SK-N-SH (cell line): ENCODE measurements at regions not wholly inside any gene's neighbourhood (a gene's known extent, or its start where the extent isn't known, plus 50 kb on each side); places are given as distances from the start of the nearest gene placed in this dataset.
A peak's percentile ranks its signal among the peaks of the same experiment; 100 is the strongest.

ENCODE experiments used
- CTCF ChIA-PET: fragments of 300-600, 350-600 bp; formaldehyde crosslinking; extraction: SDS; loops from one replicate; lab custom pipeline; 2021; lab: Yijun Ruan, JAX
- POLR2A ChIA-PET: fragments of 350-600 bp; sonication (Branson Sonifier 250); formaldehyde crosslinking; extraction: SDS; loops from one replicate; lab custom pipeline; 2020; ENCODE audit warnings: antibody characterized with exemption, inconsistent platforms; lab: Yijun Ruan, JAX
- DNase-seq: peaks from one replicate; pipeline ENCODE4 v3.0.0; 2012
- H2AFZ ChIP-seq: fragments of 200-600 bp; sonication (generic); 2 replicates; pipeline ENCODE4 v1.8.1; 2016; ENCODE audit warnings: antibody characterized with exemption, mild to moderate bottlenecking, low read depth
- H3F3A ChIP-seq: fragments of 200-600 bp; sonication (generic); replicated peaks from 2 replicates; pipeline ENCODE3; 2016; ENCODE audit warnings: antibody characterized with exemption, mild to moderate bottlenecking; ENCODE audit not compliant: insufficient read depth
- H3K27ac ChIP-seq, 2 experiments: fragments of 200-500 bp in 1 of 2; fragments of 200-600 bp in 1 of 2; sonication (Bioruptor generic) in 1 of 2; sonication (generic), shearing (Covaris generic) in 1 of 2; 2 replicates each; pipeline versions ENCODE4 v1.5.1 to v1.6.1; 2014 to 2016; ENCODE audit warnings: low read depth in 2 of 2, inconsistent platforms in 1 of 2, low read length in 1 of 2, mild to moderate bottlenecking in 1 of 2, mixed read lengths in 1 of 2
- H3K27me3 ChIP-seq: fragments of 200-600 bp; sonication (generic), shearing (Covaris generic); 2 replicates; pipeline ENCODE4 v1.6.1; 2016; ENCODE audit warnings: mixed run types; ENCODE audit not compliant: insufficient read depth
- H3K36me3 ChIP-seq, 2 experiments: fragments of 200-500 bp in 1 of 2; fragments of 200-600 bp in 1 of 2; sonication (Bioruptor generic) in 1 of 2; sonication (generic) in 1 of 2; replicated peaks in 1 of 2; 2 replicates each; pipeline versions ENCODE3 to v1.5.1; 2014 to 2016; ENCODE audit warnings: low read length in 1 of 2, mild to moderate bottlenecking in 1 of 2; ENCODE audit not compliant: insufficient read depth in 2 of 2, control insufficient read depth in 1 of 2
- H3K4me1 ChIP-seq, 2 experiments: fragments of 200-500 bp in 1 of 2; fragments of 200-600 bp in 1 of 2; sonication (Bioruptor generic) in 1 of 2; sonication (generic), shearing (Covaris generic) in 1 of 2; 2 replicates each; pipeline versions ENCODE4 v1.5.1 to v1.6.1; 2014 to 2016; ENCODE audit warnings: low read depth in 1 of 2, low read length in 1 of 2, mixed run types in 1 of 2; ENCODE audit not compliant: insufficient read depth in 2 of 2, control insufficient read depth in 1 of 2
- H3K4me2 ChIP-seq: fragments of 200-600 bp; sonication (generic), shearing (Covaris generic); 2 replicates; pipeline ENCODE4 v1.6.1; 2017; ENCODE audit warnings: mixed run types
- H3K4me3 ChIP-seq, 2 experiments: fragments of 200-500 bp in 1 of 2; fragments of 200-600 bp in 1 of 2; sonication (Bioruptor generic) in 1 of 2; sonication (generic), shearing (Covaris generic) in 1 of 2; 2 replicates each; pipeline versions ENCODE4 v1.5.1 to v1.8.1; 2014 to 2016; ENCODE audit warnings: low read depth in 2 of 2, inconsistent platforms in 1 of 2, low read length in 1 of 2, mild to moderate bottlenecking in 1 of 2, mixed read lengths in 1 of 2, moderate library complexity in 1 of 2
- H3K79me2 ChIP-seq: fragments of 200-600 bp; sonication (generic); 2 replicates; pipeline ENCODE4 v1.8.1; 2017; ENCODE audit warnings: mild to moderate bottlenecking; ENCODE audit not compliant: insufficient read depth
- H3K9ac ChIP-seq: fragments of 200-600 bp; sonication (generic); 2 replicates; pipeline ENCODE4 v1.6.1; 2017; ENCODE audit warnings: mixed run types
- H3K9me2 ChIP-seq: fragments of 200-600 bp; sonication (generic); 2 replicates; pipeline ENCODE4 v1.6.1; 2017; ENCODE audit warnings: mixed run types
- H3K9me3 ChIP-seq: fragments of 200-600 bp; sonication (generic); 2 replicates; pipeline ENCODE4 v1.6.1; 2017; ENCODE audit warnings: mixed run types, mild to moderate bottlenecking, moderate library complexity
- H4K20me1 ChIP-seq: fragments of 200-600 bp; sonication (generic); 2 replicates; pipeline ENCODE4 v1.6.1; 2017; ENCODE audit warnings: mild to moderate bottlenecking, mixed run types; ENCODE audit not compliant: insufficient read depth
- EZH2phosphoT487 ChIP-seq: fragments of 200-600 bp; sonication (generic); IDR thresholded peaks from 2 replicates; pipeline ENCODE4 v1.6.1; 2017; ENCODE audit warnings: low read depth, mixed run types, mild to moderate bottlenecking, antibody characterized with exemption, moderate library complexity, borderline replicate concordance
- JUND ChIP-seq: IDR thresholded peaks from 2 replicates; pipeline ENCODE4 v1.4.0; 2012
- MXI1 ChIP-seq: IDR thresholded peaks from 2 replicates; pipeline ENCODE4 v1.6.1; 2012; ENCODE audit warnings: mild to moderate bottlenecking, low read depth, low read length, improper control_type of control experiment
- NFIC ChIP-seq: IDR thresholded peaks from 2 replicates; pipeline ENCODE4 v1.4.0; 2012; ENCODE audit warnings: borderline replicate concordance
- RCOR1 ChIP-seq: fragments of 150-350 bp; IDR thresholded peaks from 2 replicates; pipeline ENCODE4 v1.6.1; 2017; ENCODE audit warnings: antibody characterized with exemption, low read length
- RXRA ChIP-seq: IDR thresholded peaks from 2 replicates; pipeline ENCODE4 v1.4.0; 2012; ENCODE audit warnings: low read depth, mild to moderate bottlenecking, borderline replicate concordance
- TAF1 ChIP-seq: IDR thresholded peaks from 2 replicates; pipeline ENCODE4 v1.6.1; 2012; ENCODE audit warnings: low read depth, mild to moderate bottlenecking, low read length, moderate library complexity, borderline replicate concordance
- USF2 ChIP-seq: fragments of 150-350 bp; IDR thresholded peaks from 2 replicates; pipeline ENCODE4 v1.6.1; 2017; ENCODE audit warnings: antibody characterized with exemption, low read length, low read depth, borderline replicate concordance
- WGBS: methylation state at CpG from one replicate; pipeline ENCODE4 v1.1.6; 2017; ENCODE audit warnings: low lambda C conversion rate; 5-methylcytosine and 5-hydroxymethylcytosine counted together

- Histone ChIP-seq H3K27me3 (no peaks in the 10 kb centered on the region), H3K9me3 (no peaks in the 10 kb centered on the region), H3F3A (peaks cover 6% of the 10 kb centered on the region), H3K4me1 (no peaks in the 10 kb centered on the region), H2AFZ (no peak overlapping the region), H3K36me3 (no peaks in the 10 kb centered on the region), H3K79me2 (no peaks in the 10 kb centered on the region), H3K9me2 (no peaks in the 10 kb centered on the region), H4K20me1 (no peaks in the 10 kb centered on the region), H3K9ac (0 out of 2 replicates have a peak overlapping the region, but pooled peaks have one; percentile 11), H3K4me2 (no peak overlapping the region; the same call in 1 of the 2 replicates), H3K4me3 (no peak overlapping the region), H3K27ac (peak overlapping the region in 1 of 2 experiments; percentile 53; a peak in 2 of 4 replicates)
- TF ChIP-seq RCOR1: no peak
- TF ChIP-seq USF2: no peak
- no peak for TF ChIP-seq JUND
- TF ChIP-seq MXI1: no peak
- no peak for TF ChIP-seq RXRA
- POLR2A ChIA-PET: no interaction called here
- DNase-seq: no peak
- CTCF ChIA-PET: no interaction called here
- 0% methylated on average over 3 of the region's 3 CpGs for whole genome bisulfite sequencing
Observed at GRCh38 chr4:10281996-10282395, 165.4 kb upstream of the WDR1 start.

DNA sequence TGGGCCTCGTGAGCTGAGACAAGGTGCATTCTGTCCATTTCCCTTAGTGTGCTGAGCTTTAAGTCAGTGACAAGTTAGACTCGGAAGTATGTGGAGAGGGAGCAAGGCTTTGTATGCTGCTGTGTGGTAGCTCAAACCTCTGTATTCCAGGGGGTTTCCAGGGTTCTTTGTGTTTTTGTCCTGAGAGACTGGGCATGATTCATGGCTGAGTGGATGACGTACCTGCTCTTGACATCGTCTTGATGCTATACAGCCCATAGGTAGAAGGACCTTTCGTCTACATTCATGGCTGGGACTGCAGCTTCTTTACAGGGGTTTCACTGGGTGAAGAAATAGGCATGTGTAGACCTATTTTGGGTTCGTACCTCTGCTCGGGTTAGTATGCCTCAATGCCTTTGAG lies 162.7 kb upstream of the WDR1 start:
- 0% methylated on average over 7 of the region's 7 CpGs for WGBS
- POLR2A ChIA-PET: no interaction called here
- Histone ChIP-seq H3K79me2 (no peaks in the 10 kb centered on the region), H2AFZ (no peak overlapping the region), H3K9me2 (no peaks in the 10 kb centered on the region), H4K20me1 (no peaks in the 10 kb centered on the region), H3K9me3 (no peaks in the 10 kb centered on the region), H3K4me3 (no peak overlapping the region), H3K4me2 (no peak overlapping the region), H3K9ac (no peak overlapping the region), H3F3A (peaks cover 6% of the 10 kb centered on the region), H3K4me1 (no peaks in the 10 kb centered on the region), H3K27me3 (no peaks in the 10 kb centered on the region), H3K27ac (no peak overlapping the region), H3K36me3 (no peaks in the 10 kb centered on the region)
- TF ChIP-seq NFIC: no peak
- no peak for TF ChIP-seq MXI1
- CTCF ChIA-PET: no interaction called here
- DNase-seq: no peak

DNA sequence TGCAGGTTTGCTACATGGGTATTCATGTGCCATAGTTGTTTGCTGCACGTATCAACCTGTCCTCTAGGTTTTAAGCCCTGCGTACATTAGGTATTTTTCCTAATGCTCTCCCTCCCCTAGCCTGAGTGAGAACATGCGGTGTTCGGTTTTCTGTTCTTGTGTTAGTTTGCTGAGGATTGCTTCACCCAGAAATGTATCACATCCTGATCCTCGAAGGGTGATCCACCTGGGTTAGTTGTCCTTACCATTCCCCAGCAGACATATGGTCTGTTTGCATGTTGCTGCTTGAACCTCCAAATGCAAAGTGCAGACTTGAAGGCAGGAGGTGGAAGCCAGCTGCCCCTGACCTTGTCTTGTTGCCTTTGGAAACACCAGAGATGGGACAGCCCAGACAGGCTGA lies 161.5 kb upstream of the WDR1 start:
- WGBS: 26% methylated on average over 5 of the region's 5 CpGs
- no peak overlapping the region for H3K4me2 ChIP-seq
- no peaks in the 10 kb centered on the region for H3K36me3 ChIP-seq
- H3K9me3 ChIP-seq: no peaks in the 10 kb centered on the region
- no peaks in the 10 kb centered on the region for H4K20me1 ChIP-seq
- no peak overlapping the region for H3K4me3 ChIP-seq
- no peaks in the 10 kb centered on the region for H3F3A ChIP-seq
- ChIA-PET POLR2A (no interaction called here), CTCF (no interaction called here)
- no peaks in the 10 kb centered on the region for H3K27me3 ChIP-seq
- no peak for TF ChIP-seq TAF1
- no peak for TF ChIP-seq EZH2phosphoT487
- H3K27ac ChIP-seq: no peak overlapping the region
- H3K4me1 ChIP-seq: no peaks in the 10 kb centered on the region
- no peak overlapping the region for H3K9ac ChIP-seq
- H2AFZ ChIP-seq: no peak overlapping the region
- no peaks in the 10 kb centered on the region for H3K79me2 ChIP-seq
- DNase-seq: no peak
- H3K9me2 ChIP-seq: no peaks in the 10 kb centered on the region
